GM19328 (cell line): ENCODE measurements at regions not wholly inside any gene's neighbourhood (a gene's known extent, or its start where the extent isn't known, plus 50 kb on each side); places are given as distances from the start of the nearest gene placed in this dataset.
"Not testable (repeated sequence)": the region's sequence is repeated elsewhere in the genome, so short reads cannot be mapped to it uniquely, and the experiment has no call there.

ENCODE experiments used
- ATAC-seq: cut with Tn5 transposase; IDR thresholded peaks from one replicate; pipeline ENCODE4 v1.9.1; 2021; ENCODE audit warnings: mild to moderate bottlenecking, moderate library complexity; ENCODE audit not compliant: unreplicated experiment

DNA sequence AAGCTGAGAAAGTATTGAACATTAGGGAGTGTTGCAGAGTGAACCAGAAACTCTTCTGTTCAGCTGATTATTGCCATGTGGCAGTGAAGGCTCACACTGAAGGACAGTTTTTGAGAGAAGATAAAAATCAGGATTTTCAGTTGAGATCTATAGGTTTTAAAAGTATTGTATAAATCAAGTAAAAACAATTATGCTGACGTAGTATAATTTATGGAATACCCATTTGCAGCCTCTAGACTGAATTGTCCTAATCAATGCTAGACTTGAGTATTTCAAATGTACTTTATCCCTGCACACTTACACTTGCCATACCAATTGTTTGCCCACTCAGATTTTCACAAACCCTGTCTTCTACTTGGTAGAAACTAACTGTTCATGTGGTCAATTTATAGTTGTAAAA is 245.8 kb downstream of the FRK start:
- no peak for ATAC-seq

DNA sequence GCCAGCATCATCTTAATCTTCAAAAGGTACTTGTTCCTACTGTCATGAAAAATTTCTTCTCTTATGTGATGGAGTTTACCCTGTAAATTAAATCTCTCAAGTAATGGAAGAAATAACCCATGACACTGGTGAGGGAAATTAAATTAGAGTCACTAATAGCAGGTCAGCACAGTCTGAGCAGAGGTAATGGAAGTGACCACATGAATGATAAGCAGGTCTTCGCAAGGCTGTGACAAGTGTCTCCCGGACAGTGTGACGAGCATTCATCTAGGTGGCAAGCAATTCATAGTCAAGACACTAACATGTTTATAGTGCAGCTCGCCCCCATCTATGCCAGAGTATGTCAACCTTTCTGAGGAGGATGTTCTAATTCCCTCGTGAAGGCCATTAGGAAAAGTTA is 249.2 kb downstream of the FRK start:
- ATAC-seq, result no peak

DNA sequence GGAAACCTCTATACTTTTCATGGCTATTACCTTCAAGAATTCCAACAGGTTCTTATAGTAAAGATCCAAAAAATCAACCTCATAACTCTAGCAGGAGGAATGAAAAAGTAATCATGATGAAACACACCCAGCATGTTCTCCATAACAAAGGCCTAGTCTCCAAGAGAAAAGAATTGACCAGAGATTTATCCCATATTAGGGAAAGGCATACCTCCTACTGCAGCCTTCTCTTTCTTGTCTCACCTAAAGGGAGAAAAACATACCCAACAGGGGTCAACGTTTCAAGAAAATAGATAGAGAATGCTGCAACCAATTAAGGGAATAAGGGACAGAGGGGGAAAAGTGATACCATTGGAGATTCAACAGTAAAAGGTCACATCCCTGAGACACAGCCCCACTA is 262.5 kb downstream of the FRK start:
- no peak for ATAC-seq

DNA sequence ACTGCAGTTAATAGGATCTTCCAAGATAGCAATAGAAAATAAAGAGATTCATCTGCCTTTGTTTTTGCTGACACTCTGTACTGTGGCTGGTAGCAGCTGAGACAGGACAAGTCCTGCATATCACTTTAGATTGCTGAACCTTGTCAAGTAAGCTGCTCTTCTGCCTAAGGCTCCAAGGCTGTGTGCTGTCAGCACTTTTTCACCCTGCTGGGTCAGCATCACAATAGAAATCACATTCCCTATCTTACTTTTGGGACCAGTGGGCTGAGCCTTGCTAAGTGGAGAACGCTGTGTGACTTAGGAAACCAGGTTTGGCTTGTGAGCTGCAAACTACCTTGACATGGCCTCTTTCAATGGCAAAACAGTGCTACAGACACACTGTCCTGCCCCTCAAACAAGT is 263.9 kb downstream of the FRK start:
- ATAC-seq, result no peak

DNA sequence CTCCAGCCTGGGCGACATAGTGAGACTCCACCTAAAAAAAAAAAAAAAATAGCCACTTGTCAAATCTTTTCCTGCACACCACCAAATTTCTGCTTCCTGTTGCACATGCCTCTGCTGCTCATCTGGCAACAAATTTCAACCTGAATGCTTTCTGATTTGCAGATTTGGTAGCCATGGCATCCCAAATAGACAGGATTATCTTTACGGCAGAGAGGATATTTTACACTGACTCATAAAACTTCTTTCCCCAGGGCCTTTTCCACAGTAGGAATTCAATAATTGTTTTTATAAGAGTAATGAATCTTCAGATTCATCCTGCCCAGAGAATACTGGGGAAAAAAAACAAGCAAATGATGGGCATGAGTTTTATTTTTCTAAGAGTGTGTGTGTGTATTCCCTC is 264.6 kb downstream of the FRK start:
- no peak for ATAC-seq

DNA sequence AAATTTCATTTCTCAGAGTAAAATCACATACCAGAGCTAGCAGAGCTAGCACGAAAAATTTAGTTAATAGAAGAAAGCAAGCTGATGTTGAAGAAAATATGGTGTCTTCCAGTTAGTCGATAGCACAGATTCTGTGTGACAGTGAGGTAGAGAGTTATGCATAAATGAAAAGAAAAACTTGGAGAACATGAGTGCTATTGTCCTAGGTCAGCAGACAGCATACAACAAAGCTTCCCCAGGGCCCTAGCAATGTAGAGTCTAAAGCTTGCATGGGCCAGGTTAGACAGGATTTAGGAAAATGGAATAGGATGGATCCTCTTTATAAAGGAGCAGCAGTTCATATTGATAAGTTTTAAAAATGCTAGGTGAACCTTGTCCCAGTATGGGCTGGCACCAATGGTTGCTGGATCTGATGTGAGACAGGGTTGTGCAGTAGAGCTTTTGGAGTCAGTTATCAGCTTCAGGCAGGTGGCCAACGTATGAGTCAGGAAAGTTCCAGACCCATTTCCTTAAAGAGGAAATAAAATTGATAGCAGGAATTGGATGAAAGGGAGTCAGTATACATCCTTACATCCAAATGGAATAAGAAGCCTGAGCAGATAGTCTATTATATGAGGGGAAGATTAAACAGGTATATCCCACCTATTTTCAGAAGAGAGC is 277.2 kb downstream of the FRK start:
- no peak for ATAC-seq

DNA sequence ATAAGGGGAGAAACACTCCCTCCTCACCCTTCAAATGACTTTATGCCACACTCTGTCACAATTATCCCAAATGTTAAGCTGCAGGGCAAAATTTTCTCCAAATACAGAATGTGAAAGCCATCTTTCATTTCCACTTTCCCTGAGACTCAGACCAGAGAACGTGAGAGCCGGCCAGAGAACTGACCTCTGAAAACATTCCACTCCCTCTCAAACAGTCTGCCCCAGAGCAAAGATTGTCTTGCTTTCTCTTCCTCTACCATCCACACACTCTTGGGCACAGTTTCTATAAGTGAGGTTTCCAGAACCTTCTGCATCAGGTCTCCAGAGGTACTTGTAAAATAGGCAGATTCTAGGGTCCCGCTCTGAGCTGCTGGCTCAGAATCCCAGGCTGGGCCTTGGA is 278.1 kb downstream of the FRK start:
- ATAC-seq, result no peak

DNA sequence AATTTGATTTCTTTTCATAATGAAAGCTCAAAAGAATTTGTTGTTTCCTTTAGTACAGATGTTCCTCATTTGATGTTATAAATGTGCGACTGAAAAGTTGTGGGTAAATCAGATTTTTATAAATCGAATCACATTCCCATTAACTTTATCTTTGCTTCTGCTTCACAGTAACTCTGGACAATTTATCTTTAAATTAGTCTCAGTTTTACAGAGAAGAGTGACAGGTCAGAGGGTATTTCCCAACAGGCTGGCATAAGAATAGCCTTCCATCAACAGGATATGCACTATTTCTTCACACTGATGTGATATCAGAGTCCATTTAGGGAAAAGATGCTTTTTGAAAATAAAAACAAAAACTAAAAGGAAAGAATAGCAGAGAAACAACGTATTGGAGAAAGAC is 286.9 kb downstream of the FRK start:
- no peak for ATAC-seq

DNA sequence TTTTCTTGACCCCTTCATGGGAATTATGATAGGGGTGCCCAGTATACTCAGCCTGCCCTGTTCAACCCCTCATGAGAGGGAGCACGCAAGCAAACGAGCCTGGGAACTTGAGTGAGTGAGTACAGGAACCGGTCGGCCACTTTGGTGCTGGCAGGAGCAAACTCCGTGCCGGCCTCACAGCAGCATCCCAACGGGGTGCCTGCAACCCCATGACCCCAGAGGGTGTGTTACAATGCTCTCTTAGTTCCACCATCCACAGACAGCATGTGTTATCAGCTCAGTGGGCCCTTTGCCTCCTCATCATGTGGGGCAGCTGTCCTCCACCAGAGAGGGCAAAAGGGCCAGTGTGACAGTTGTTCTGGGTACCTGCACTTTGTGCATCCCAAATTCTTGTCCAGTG is 289.8 kb downstream of the FRK start:
- no peak for ATAC-seq

DNA sequence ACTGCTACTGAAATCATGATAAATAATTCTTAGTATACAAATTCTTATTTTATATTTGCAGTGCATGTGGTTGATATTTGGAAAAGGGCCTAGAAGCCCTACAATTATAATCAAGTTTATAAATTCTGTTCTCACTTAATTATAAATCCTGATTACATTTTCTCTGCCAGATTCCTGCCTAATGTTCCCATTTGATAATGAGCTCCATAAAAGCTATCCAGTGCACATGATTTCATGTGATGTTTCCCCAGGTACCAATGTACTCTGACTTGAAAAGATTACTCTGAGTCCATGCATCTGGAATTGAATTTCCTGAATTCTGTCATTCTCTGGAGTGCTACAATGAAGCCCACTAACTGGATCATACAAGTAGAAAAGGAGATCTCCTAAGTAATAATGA is 292.2 kb downstream of the FRK start:
- ATAC-seq, result no peak

DNA sequence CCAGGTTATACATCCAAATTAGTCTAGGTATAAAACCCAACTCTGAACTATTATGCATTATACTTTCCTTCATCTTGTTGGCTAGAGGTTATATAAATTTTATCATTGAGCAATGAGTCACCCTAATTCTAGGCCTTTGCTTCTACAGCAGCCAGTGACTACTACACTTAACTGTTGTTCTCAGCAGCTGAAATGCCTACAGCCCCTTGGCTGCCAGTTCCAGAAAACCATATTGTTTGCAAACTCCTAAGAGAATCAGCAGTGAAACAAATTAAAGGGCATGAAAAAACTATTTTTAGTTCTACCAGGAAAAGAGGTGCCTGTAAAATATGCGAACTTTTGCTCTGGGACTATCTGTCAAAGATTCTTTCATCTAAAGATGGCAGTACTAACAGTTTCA is 292.8 kb downstream of the FRK start:
- no peak for ATAC-seq

DNA sequence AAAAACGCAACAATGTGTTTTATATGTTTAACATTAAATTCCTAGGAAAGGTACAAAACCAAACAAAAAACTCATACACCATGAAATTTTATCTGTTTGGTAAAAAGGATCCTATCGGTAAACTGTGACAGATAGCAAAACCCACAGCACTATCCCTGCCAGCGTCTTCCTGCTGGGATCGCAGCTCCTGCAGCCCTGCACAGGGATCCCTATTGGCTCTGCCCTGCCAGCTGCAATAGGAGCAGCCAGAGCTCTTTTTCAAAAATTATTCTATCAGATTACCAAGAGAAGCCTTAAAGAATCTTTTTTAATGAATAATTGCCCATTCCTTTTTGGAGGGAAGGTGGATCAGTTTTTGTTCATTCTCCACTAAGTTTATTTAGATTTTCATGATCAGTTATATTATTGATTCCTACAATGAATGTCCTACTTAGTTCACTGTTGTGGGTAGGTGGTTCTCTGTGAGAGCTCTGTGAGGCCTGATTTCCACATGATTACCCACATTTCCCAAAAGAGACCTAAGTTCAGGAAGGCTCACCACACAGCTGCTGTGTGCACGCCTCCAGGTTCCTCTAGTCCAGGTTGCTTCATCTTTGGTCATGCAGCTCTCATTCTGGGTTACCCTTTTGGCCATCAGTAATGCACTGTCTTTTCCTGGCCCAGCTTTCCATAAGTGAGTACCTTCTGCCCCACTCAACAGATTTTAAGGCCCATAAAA is 293.8 kb downstream of the FRK start:
- ATAC-seq, result no peak

DNA sequence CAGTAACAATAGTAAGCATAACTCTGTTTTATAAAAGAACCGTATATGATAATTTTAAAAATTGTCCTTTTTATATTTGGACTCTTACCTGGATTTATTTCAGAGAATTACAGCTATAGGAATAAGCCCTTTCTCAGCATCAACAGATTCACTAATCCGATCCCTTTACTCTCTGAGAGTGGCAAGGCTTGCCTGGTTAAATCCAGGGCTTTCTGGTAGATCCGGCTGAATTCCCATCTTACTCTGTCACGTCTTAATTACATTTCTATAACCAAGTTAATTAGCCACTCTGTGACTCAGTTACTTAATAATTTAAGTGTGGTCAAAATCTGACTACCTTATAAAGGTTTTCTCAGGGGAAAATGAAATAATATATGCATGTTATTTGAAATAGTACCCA is 294.7 kb downstream of the FRK start:
- no peak for ATAC-seq

DNA sequence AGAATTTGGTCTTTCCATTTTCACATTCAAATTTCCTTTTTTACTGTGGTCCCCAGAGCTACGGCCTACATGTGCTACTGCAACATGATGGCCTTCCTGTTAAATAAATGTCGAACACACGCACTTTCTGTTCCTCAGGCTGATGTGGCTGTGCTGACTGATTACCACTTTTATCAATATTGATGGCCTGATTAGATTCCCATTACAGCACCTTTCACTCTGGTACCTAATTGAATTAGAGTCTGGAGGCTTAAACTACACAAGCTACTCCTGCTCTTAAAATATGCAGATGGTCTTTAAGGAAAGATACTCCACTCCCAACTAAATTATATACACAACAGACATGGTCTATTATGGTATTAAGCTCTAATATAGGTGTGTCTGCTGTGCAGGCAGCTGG is 301.6 kb downstream of the FRK start:
- no peak for ATAC-seq

DNA sequence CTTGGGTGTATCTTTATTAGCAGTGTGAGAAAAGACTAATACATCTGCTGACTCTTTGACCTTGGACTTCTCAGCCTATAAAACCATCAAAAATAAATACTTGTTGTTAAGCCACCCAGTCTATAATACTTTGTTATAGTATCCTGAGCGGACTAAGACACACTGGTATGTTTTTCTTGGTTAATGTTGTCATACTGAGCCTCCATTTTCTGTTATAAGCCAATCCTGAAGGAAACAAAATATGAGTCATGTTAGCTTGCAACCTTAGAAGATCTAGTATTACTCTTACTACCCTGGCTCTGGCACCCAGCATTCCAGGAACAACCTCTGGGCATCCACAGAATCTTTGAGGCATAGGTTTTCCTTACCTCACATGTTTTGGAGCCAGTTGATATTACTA is 307.2 kb downstream of the FRK start:
- ATAC-seq, result no peak

DNA sequence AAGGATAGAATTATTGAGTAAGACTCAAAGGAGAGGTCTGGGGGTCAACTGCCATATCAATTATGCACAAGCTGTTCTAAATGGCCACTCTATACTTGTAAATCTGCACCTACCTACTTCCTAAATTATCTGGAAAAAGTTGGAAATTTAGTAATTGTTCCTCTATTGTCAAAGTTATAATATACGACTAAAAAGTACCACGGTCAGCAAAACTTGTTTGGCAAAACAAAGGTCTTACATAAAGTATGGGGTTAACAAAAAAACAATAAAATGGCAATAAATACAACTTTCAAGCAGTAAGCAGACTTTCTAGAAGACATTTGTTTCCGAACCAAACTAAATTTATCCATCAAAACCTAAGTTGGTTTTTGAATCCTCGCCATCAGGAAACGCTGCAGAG is 309.7 kb downstream of the FRK start:
- ATAC-seq, result no peak

DNA sequence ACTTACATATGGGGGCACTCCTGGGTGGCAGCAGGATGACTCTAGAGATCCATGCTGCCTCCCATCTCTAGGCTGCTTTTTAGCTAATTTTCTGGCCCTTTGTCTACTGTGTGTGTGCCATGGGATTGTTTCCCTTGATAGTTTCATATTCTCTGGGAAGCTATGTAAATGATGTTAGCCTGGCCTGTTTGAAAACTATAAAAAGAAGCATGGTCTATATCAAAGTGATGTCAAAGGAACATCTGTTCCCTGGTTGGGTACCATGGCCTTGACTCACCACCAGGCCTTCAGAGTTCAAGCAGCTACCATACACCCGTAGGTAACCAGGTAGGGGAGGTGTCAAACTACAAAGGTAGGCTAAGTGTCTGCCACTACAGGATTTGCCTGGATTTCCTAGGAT is 310.4 kb downstream of the FRK start:
- ATAC-seq, result no peak

DNA sequence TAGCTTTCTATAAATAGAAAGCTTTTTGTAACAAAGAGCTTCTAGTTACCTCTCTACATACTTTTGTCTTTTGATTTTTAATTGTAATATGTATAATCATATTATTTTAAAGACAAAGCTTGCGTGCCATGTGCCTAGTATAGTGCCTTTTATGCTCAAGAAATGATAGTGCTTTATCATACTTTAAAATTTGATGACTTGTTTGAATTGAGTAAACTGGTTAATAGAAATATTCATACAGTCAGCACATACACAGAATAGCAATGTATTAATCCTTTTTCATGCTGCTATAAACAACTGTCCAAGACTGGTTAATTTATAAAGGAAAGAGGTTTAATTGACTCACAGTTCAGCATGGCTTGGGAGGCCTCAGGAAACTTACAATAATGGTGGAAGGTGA is 313.0 kb downstream of the FRK start:
- no peak for ATAC-seq

DNA sequence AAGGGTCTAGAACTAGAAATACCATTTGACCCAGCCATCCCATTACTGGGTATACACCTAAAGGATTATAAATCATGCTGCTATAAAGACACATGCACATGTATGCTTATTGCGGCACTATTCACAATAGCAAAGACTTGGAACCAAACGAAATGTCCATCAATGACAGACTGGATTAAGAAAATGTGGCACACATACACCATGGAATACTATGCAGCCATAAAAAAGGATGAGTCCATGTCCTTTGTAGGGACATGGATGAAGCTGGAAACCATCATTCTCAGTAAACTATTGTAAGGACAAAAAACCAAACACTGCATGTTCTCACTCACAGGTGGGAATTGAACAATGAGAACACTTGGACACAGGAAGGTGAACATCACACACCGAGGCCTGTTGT is 314.1 kb downstream of the FRK start:
- ATAC-seq, result not testable (repeated sequence)

DNA sequence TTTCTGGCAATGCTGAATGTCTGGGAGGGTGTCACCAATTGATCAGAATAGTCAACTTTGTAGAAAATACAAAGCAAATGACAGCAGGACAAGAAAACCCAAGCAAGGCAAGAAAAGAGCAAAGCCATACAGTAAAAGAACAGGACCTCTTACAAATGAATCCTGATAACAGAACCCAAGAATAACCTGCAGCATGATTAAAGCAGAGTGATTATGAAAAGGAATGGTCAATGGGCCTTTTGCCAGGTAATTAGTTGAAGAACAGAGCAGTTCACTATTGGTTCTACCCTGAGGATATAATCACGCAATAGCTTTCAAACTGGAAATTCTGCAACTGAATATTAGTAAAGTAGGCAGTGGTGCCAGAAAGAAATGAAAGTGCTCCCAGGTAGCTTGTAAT is 319.8 kb downstream of the FRK start:
- ATAC-seq, result no peak

DNA sequence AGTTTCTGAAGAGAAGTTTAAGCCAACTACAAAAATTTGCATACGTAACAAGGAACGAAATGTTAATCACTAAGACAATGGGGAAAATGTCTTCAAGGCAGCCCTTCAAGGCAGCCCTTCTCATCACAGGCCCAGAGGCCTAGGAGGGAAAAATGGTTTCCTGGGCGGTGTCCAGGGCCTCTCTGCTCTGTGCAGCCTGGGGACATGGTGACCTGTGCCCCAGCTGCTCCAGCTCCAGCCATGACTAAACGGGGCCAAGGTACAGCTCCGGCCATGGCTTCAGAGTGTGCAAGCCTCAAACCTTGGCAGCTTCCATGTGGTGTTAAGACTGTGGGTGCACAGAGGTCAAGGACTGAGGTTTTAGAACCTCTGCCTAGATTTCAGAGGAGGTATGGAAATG is 325.1 kb downstream of the FRK start:
- ATAC-seq, result no peak

DNA sequence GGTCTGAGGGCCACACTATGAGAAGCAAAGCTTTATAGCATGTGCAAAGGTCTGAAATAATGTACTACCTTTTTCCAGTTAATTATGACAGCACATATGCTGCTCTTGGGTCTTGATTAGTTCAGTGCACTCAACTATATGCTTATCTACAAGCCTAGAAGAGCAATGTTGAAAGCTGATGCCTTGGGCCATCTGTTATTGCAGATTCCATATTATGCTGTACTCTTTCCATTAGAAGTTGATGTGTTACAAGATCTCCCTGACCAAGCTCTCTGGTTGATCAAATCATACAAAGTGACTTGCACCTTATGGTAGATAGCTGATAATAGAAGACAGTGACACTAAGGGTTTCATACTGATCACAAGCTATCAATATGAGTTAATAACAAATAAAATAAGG is 327.3 kb downstream of the FRK start:
- ATAC-seq, result no peak

DNA sequence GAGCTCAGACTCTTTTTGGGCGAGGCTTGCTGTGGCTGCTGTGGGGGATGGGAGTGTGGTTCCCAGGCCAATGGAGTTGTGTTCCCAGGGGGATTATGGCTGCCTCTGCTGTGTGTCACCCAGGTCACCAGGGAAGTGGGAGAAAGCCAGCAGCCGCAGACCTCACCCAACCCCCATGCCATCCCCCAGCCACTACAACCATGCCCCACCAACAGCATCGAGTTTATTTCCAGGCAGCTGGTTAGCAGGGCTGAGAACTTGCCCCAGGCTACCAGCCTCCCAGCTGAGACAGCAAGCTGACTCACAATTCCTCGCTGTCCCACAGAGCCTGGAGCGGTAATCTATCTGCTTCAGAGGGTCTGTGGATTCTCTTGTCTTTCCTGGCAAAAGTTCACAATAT is 331.7 kb downstream of the FRK start:
- ATAC-seq, result no peak
